Esophagus muscularis mucosa (tissue), 4 donors: ENCODE measurements at regions not wholly inside any gene's neighbourhood (a gene's known extent, or its start where the extent isn't known, plus 50 kb on each side); places are given as distances from the start of the nearest gene placed in this dataset.

Source experiments
- DNase-seq: peaks from one replicate; pipeline ENCODE4 v3.0.0-alpha.2; 2017; ENCODE audit errors: extremely low spot score
- H3K27ac ChIP-seq, 4 donors: fragments of 200-600 bp; sonication (generic); replicated peaks in 1 of 4; 1 replicate in 3 of 4; 2 replicates in 1 of 4; pipeline ENCODE4 v1.5.1; 2016 to 2019; ENCODE audit warnings: mild to moderate bottlenecking in 1 of 4
- H3K27me3 ChIP-seq, 4 donors: fragments of 200-600 bp; sonication (generic); one replicate each; pipeline versions ENCODE4 v1.5.1 to v1.6.0; 2016 to 2019
- H3K36me3 ChIP-seq, 4 donors: fragments of 200-600 bp; sonication (generic); one replicate each; pipeline ENCODE4 v1.5.1; 2016 to 2019
- H3K4me1 ChIP-seq, 4 donors: fragments of 200-600 bp; sonication (generic); one replicate each; pipeline ENCODE4 v1.5.1; 2016 to 2019
- H3K4me3 ChIP-seq, 4 donors: fragments of 200-600 bp; sonication (generic); 1 replicate in 2 of 4; 2 replicates in 2 of 4; pipeline ENCODE4 v1.5.1; 2016 to 2019; ENCODE audit warnings: mild to moderate bottlenecking in 4 of 4, moderate library complexity in 1 of 4
- H3K9me3 ChIP-seq, 4 donors: fragments of 200-600 bp; sonication (generic); 1 replicate in 3 of 4; 2 replicates in 1 of 4; pipeline ENCODE4 v1.5.1; 2016 to 2019
- CTCF ChIP-seq, 3 experiments: fragments of 200-600 bp in 2 of 3; fragments of 450-650 bp in 1 of 3; sonication (generic) in 2 of 3; IDR thresholded peaks; one replicate each; pipeline ENCODE4 v1.5.1; 2017 to 2019; ENCODE audit warnings: antibody characterized with exemption in 3 of 3, mild to moderate bottlenecking in 2 of 3, moderate library complexity in 1 of 3
- EP300 ChIP-seq: sonication (generic); formaldehyde crosslinking; IDR thresholded peaks from one replicate; pipeline ENCODE4 v1.6.1; 2017; ENCODE audit warnings: antibody characterized with exemption
- POLR2A ChIP-seq: fragments of 450-650 bp; IDR thresholded peaks from one replicate; pipeline ENCODE4 v1.6.1; 2017; ENCODE audit warnings: antibody characterized with exemption, moderate library complexity, mild to moderate bottlenecking, low read depth
- POLR2AphosphoS5 ChIP-seq, 2 donors: sonication (generic); formaldehyde crosslinking; IDR thresholded peaks; one replicate each; pipeline ENCODE4 v1.6.1; 2017; ENCODE audit warnings: antibody characterized with exemption in 2 of 2
- WGBS: methylation state at CpG from one replicate; pipeline ENCODE4 v1.1.5; 2018; 5-methylcytosine and 5-hydroxymethylcytosine counted together
- intact Hi-C: fragments of 100-400 bp; cut with DNase I; formaldehyde crosslinking; loops from one replicate; pipeline ENCODE4 v1.15.1; 2023

- Histone ChIP-seq H3K9me3 (no peaks in the 10 kb centered on the region), H3K4me1 (no peaks in the 10 kb centered on the region), H3K36me3 (no peaks in the 10 kb centered on the region), H3K27ac (no peak overlapping the region), H3K27me3 (no peaks in the 10 kb centered on the region), H3K4me3 (no peak overlapping the region)
- no peak for DNase-seq
- TF ChIP-seq EP300, result no peak
- no peak for TF ChIP-seq POLR2AphosphoS5 (IDR thresholded peaks at IDR 0.05)
- no peak for TF ChIP-seq POLR2A
- TF ChIP-seq CTCF (IDR thresholded peaks at IDR 0.05), result no peak
- intact Hi-C loops, result no loop called here
- 65% methylated on average over 4 of the region's 4 CpGs for WGBS
Observed at GRCh38 chr7:12949060-12949931, 261.9 kb downstream of the ARL4A start.

GRCh38 chr7:12951397-12951801 is 264.0 kb downstream of the ARL4A start:
- Histone ChIP-seq H3K4me3 (no peak overlapping the region), H3K9me3 (no peaks in the 10 kb centered on the region), H3K27me3 (no peaks in the 10 kb centered on the region), H3K27ac (no peak overlapping the region), H3K36me3 (no peaks in the 10 kb centered on the region), H3K4me1 (no peaks in the 10 kb centered on the region)
- WGBS, result 82% methylated on average over 6 of the region's 6 CpGs
- intact Hi-C loops, result no loop called here
- no peak for TF ChIP-seq POLR2AphosphoS5 (IDR thresholded peaks at IDR 0.05)
- no peak for TF ChIP-seq POLR2A
- TF ChIP-seq EP300, result no peak
- TF ChIP-seq CTCF (IDR thresholded peaks at IDR 0.05), result no peak
- no peak for DNase-seq

- Histone ChIP-seq H3K36me3 (no peaks in the 10 kb centered on the region), H3K27ac (no peak overlapping the region), H3K9me3 (no peaks in the 10 kb centered on the region), H3K4me1 (no peaks in the 10 kb centered on the region), H3K4me3 (no peak overlapping the region), H3K27me3 (no peaks in the 10 kb centered on the region)
- no peak for DNase-seq
- TF ChIP-seq EP300, result no peak
- TF ChIP-seq POLR2A, result no peak
- no peak for TF ChIP-seq CTCF (IDR thresholded peaks at IDR 0.05)
- TF ChIP-seq POLR2AphosphoS5 (IDR thresholded peaks at IDR 0.05), result no peak
- intact Hi-C loops, result no loop called here
Observed at GRCh38 chr7:12954380-12955033, 267.1 kb downstream of the ARL4A start.

GRCh38 chr7:12957487-12957886 is 270.1 kb downstream of the ARL4A start:
- Histone ChIP-seq H3K9me3 (no peaks in the 10 kb centered on the region), H3K4me3 (no peak overlapping the region), H3K27ac (no peak overlapping the region), H3K4me1 (no peaks in the 10 kb centered on the region), H3K36me3 (no peaks in the 10 kb centered on the region), H3K27me3 (no peaks in the 10 kb centered on the region)
- DNase-seq, result no peak
- 94% methylated on average over 5 of the region's 5 CpGs for WGBS
- TF ChIP-seq POLR2AphosphoS5 (IDR thresholded peaks at IDR 0.05), result no peak
- no peak for TF ChIP-seq CTCF (IDR thresholded peaks at IDR 0.05)
- TF ChIP-seq POLR2A, result no peak
- intact Hi-C loops, result no loop called here
